ENCODE measurements at regions not wholly inside any gene's neighbourhood (a gene's known extent, or its start where the extent isn't known, plus 50 kb on each side); places are given as distances from the start of the nearest gene placed in this dataset.

- TF ChIP-seq CTCF (IDR thresholded peaks at IDR 0.05; ENCODE audit: poor library complexity, severe bottlenecking) (no peak), EP300 (conservative IDR thresholded peaks at IDR 0.05; ENCODE audit: poor library complexity, severe bottlenecking) (no peak), POLR2AphosphoS5 (IDR thresholded peaks at IDR 0.05) (no peak), MXI1 (conservative IDR thresholded peaks at IDR 0.05; ENCODE audit: poor library complexity, severe bottlenecking) (no peak), EZH2 (IDR thresholded peaks at IDR 0.05; ENCODE audit: borderline replicate concordance, insufficient read depth, low read length, poor library complexity, severe bottlenecking) (no peak), SMC3 (conservative IDR thresholded peaks at IDR 0.05; ENCODE audit: poor library complexity) (no peak), TAF1 (IDR thresholded peaks at IDR 0.05; ENCODE audit: low read depth) (no peak), RAD21 (conservative IDR thresholded peaks at IDR 0.05) (no peak), REST (IDR thresholded peaks at IDR 0.05; ENCODE audit: borderline replicate concordance) (no peak)
- no peak overlapping the region for H2AFZ ChIP-seq (ENCODE audit: low read depth, low read length)
- no peaks in the 10 kb centered on the region for H3F3A ChIP-seq (ENCODE audit: insufficient read depth, low read length, poor library complexity, severe bottlenecking)
- no peaks in the 10 kb centered on the region for H3K9me3 ChIP-seq (ENCODE audit: low read length)
- no peaks in the 10 kb centered on the region for H3K9me2 ChIP-seq (ENCODE audit: insufficient read depth, low read length)
- H3K27ac ChIP-seq (ENCODE audit: low read length), result no peak overlapping the region
- no peaks in the 10 kb centered on the region for H3K79me2 ChIP-seq (replicated peaks; ENCODE audit: insufficient read depth, low read length)
- H4K20me1 ChIP-seq (ENCODE audit: insufficient read depth), result no peaks in the 10 kb centered on the region
- no peaks in the 10 kb centered on the region for H3K36me3 ChIP-seq (ENCODE audit: insufficient read depth, low read length)
- no peak overlapping the region for H3K4me2 ChIP-seq (ENCODE audit: low read length)
- H3K9ac ChIP-seq (ENCODE audit: low read length), result no peak overlapping the region
- H3K4me3 ChIP-seq (ENCODE audit: low read length), result peak overlapping the region; percentile 60
- no peaks in the 10 kb centered on the region for H3K27me3 ChIP-seq (ENCODE audit: insufficient read depth, low read depth, low read length)
These were observed 231.5 kb upstream of the BTBD3 start for GRCh38 chr20:11686195-11686594.

- Histone ChIP-seq H4K20me1 (ENCODE audit: insufficient read depth) (no peaks in the 10 kb centered on the region), H3K9ac (ENCODE audit: low read length) (peak overlapping the region; percentile 39), H3K4me2 (ENCODE audit: low read length) (peak overlapping the region; percentile 40), H3K27ac (ENCODE audit: low read length) (peak overlapping the region; percentile 28), H3F3A (ENCODE audit: insufficient read depth, low read length, poor library complexity, severe bottlenecking) (no peaks in the 10 kb centered on the region), H3K4me3 (ENCODE audit: low read length) (peak overlapping the region; percentile 60), H3K9me3 (ENCODE audit: low read length) (no peaks in the 10 kb centered on the region), H3K9me2 (ENCODE audit: insufficient read depth, low read length) (no peaks in the 10 kb centered on the region), H2AFZ (ENCODE audit: low read depth, low read length) (no peak overlapping the region), H3K36me3 (ENCODE audit: insufficient read depth, low read length) (no peaks in the 10 kb centered on the region), H3K79me2 (replicated peaks; ENCODE audit: insufficient read depth, low read length) (no peaks in the 10 kb centered on the region), H3K27me3 (ENCODE audit: insufficient read depth, low read depth, low read length) (no peaks in the 10 kb centered on the region)
- TF ChIP-seq CTCF (IDR thresholded peaks at IDR 0.05; ENCODE audit: poor library complexity, severe bottlenecking), result peak; percentile 7
- TF ChIP-seq EP300 (conservative IDR thresholded peaks at IDR 0.05; ENCODE audit: poor library complexity, severe bottlenecking), result peak; percentile 95
- TF ChIP-seq RAD21 (conservative IDR thresholded peaks at IDR 0.05), result no peak
- peak; percentile 42 for TF ChIP-seq MXI1 (conservative IDR thresholded peaks at IDR 0.05; ENCODE audit: poor library complexity, severe bottlenecking)
- TF ChIP-seq REST (IDR thresholded peaks at IDR 0.05; ENCODE audit: borderline replicate concordance), result peak; percentile 30
- TF ChIP-seq EZH2 (IDR thresholded peaks at IDR 0.05; ENCODE audit: borderline replicate concordance, insufficient read depth, low read length, poor library complexity, severe bottlenecking), result no peak
- TF ChIP-seq POLR2AphosphoS5 (IDR thresholded peaks at IDR 0.05), result peak; percentile 93
- TF ChIP-seq SMC3 (conservative IDR thresholded peaks at IDR 0.05; ENCODE audit: poor library complexity), result peak; percentile 31
These were observed 230.7 kb upstream of the BTBD3 start for GRCh38 chr20:11686820-11687543.

Measured in neural cell (in vitro differentiated cells).